Endothelial cell (in vitro differentiated cells): ENCODE measurements at regions not wholly inside any gene's neighbourhood (a gene's known extent, or its start where the extent isn't known, plus 50 kb on each side); places are given as distances from the start of the nearest gene placed in this dataset.
"Not testable (repeated sequence)": the region's sequence is repeated elsewhere in the genome, so short reads cannot be mapped to it uniquely, and the experiment has no call there.

Experiments
- DNase-seq: peaks from one replicate; pipeline ENCODE4 v3.0.0; 2021; ENCODE audit warnings: low spot score
- H3K27ac Mint-ChIP-seq: one replicate; pipeline ENCODE4 v1.8.0; 2021; ENCODE audit warnings: mixed read lengths, inconsistent platforms; ENCODE audit not compliant: unreplicated experiment
- H3K27me3 Mint-ChIP-seq: one replicate; pipeline ENCODE4 v1.8.0; 2021; ENCODE audit warnings: mild to moderate bottlenecking, moderate library complexity, mixed read lengths, inconsistent platforms; ENCODE audit not compliant: unreplicated experiment
- H3K36me3 Mint-ChIP-seq: one replicate; pipeline ENCODE4 v1.8.0; 2021; ENCODE audit warnings: mild to moderate bottlenecking, low read depth, mixed read lengths, inconsistent platforms; ENCODE audit not compliant: unreplicated experiment
- H3K4me1 Mint-ChIP-seq: one replicate; pipeline ENCODE4 v1.8.0; 2021; ENCODE audit warnings: mild to moderate bottlenecking, mixed read lengths, inconsistent platforms; ENCODE audit not compliant: unreplicated experiment
- H3K4me3 Mint-ChIP-seq: one replicate; pipeline ENCODE4 v1.8.0; 2021; ENCODE audit warnings: mild to moderate bottlenecking, mixed read lengths, inconsistent platforms; ENCODE audit not compliant: unreplicated experiment
- H3K9me3 Mint-ChIP-seq: one replicate; pipeline ENCODE4 v1.8.0; 2021; ENCODE audit warnings: mixed read lengths, inconsistent platforms; ENCODE audit not compliant: unreplicated experiment
- CTCF ChIP-seq: fragments of 200-600 bp; sonication (generic); IDR thresholded peaks from one replicate; pipeline ENCODE4 v1.5.0; 2021; ENCODE audit warnings: antibody characterized with exemption; ENCODE audit not compliant: unreplicated experiment

- Mint-ChIP-seq H3K9me3 (no peaks in the 10 kb centered on the region), H3K27ac (no peak overlapping the region), H3K36me3 (no peaks in the 10 kb centered on the region), H3K27me3 (no peaks in the 10 kb centered on the region), H3K4me3 (no peak overlapping the region), H3K4me1 (peaks cover 5% of the 10 kb centered on the region)
- DNase-seq: no peak
- TF ChIP-seq CTCF: no peak
Measured at GRCh38 chr2:65602603-65603235, 170.3 kb upstream of the SPRED2 start.

GRCh38 chr2:65600871-65601270, 168.5 kb upstream of the SPRED2 start:
- not testable (repeated sequence) for H3K36me3 Mint-ChIP-seq, H3K4me3 Mint-ChIP-seq, H3K27ac Mint-ChIP-seq, H3K9me3 Mint-ChIP-seq, H3K27me3 Mint-ChIP-seq
- H3K4me1 Mint-ChIP-seq: peaks cover 11% of the 10 kb centered on the region
- peak; percentile 17 for DNase-seq

- DNase-seq, H3K36me3 Mint-ChIP-seq, H3K27me3 Mint-ChIP-seq, H3K9me3 Mint-ChIP-seq, H3K4me3 Mint-ChIP-seq, H3K27ac Mint-ChIP-seq: not testable (repeated sequence)
- peaks cover 11% of the 10 kb centered on the region for H3K4me1 Mint-ChIP-seq
Measured at GRCh38 chr2:65600351-65600750, 168.0 kb upstream of the SPRED2 start.

GRCh38 chr2:65599693-65600092, 167.3 kb upstream of the SPRED2 start:
- no peak for DNase-seq
- Mint-ChIP-seq H3K4me1 (peaks cover 11% of the 10 kb centered on the region), H3K36me3 (no peaks in the 10 kb centered on the region), H3K9me3 (no peaks in the 10 kb centered on the region), H3K4me3 (no peak overlapping the region), H3K27ac (no peak overlapping the region), H3K27me3 (peaks cover 3% of the 10 kb centered on the region)
- TF ChIP-seq CTCF: no peak

- TF ChIP-seq CTCF: no peak
- Mint-ChIP-seq H3K9me3 (no peaks in the 10 kb centered on the region), H3K27ac (no peak overlapping the region), H3K4me3 (no peak overlapping the region), H3K27me3 (peaks cover 3% of the 10 kb centered on the region), H3K4me1 (peaks cover 11% of the 10 kb centered on the region), H3K36me3 (no peaks in the 10 kb centered on the region)
- no peak for DNase-seq
Measured at GRCh38 chr2:65598996-65599395, 166.6 kb upstream of the SPRED2 start.

GRCh38 chr2:65598264-65598663, 165.9 kb upstream of the SPRED2 start:
- Mint-ChIP-seq H3K4me3 (no peak overlapping the region), H3K9me3 (no peaks in the 10 kb centered on the region), H3K36me3 (no peaks in the 10 kb centered on the region), H3K27me3 (peaks cover 3% of the 10 kb centered on the region), H3K4me1 (peaks cover 11% of the 10 kb centered on the region), H3K27ac (no peak overlapping the region)
- DNase-seq: no peak
- TF ChIP-seq CTCF: no peak
